ENCODE measurements at regions not wholly inside any gene's neighbourhood (a gene's known extent, or its start where the extent isn't known, plus 50 kb on each side); places are given as distances from the start of the nearest gene placed in this dataset.
A peak's percentile ranks its signal among the peaks of the same experiment; 100 is the strongest.

- no peak for DNase-seq
- Histone ChIP-seq H3K27me3 (ENCODE audit: control insufficient read depth, insufficient read depth, low read length) (peaks cover 2% of the 10 kb centered on the region; the same call in 1 of the 2 replicates), H3K36me3 (replicated peaks; ENCODE audit: control insufficient read depth, insufficient read depth, low read length) (no peaks in the 10 kb centered on the region), H3K4me3 (ENCODE audit: insufficient read depth, low read depth, low read length) (no peak overlapping the region)
Observed at GRCh38 chr7:67453580-67454380, 457.1 kb downstream of the TYW1 start.

- no peak for DNase-seq
- H3K4me3 ChIP-seq (ENCODE audit: insufficient read depth, low read depth, low read length) = no peak overlapping the region
- H3K36me3 ChIP-seq (replicated peaks; ENCODE audit: control insufficient read depth, insufficient read depth, low read length) = no peaks in the 10 kb centered on the region
- H3K27me3 ChIP-seq (ENCODE audit: control insufficient read depth, insufficient read depth, low read length) = peaks cover 2% of the 10 kb centered on the region; the same call in 1 of the 2 replicates
Observed at GRCh38 chr7:67455508-67455907, 458.9 kb downstream of the TYW1 start.

- no peaks in the 10 kb centered on the region for H3K27me3 ChIP-seq (ENCODE audit: control insufficient read depth, insufficient read depth, low read length)
- H3K36me3 ChIP-seq (replicated peaks; ENCODE audit: control insufficient read depth, insufficient read depth, low read length) = no peaks in the 10 kb centered on the region
- no peak overlapping the region for H3K4me3 ChIP-seq (ENCODE audit: insufficient read depth, low read depth, low read length)
- DNase-seq = no peak
Observed at GRCh38 chr7:67462781-67463191, 466.2 kb downstream of the TYW1 start.

GRCh38 chr7:67463316-67463715 is 466.7 kb downstream of the TYW1 start:
- no peak for DNase-seq
- Histone ChIP-seq H3K36me3 (replicated peaks; ENCODE audit: control insufficient read depth, insufficient read depth, low read length) (no peaks in the 10 kb centered on the region), H3K27me3 (ENCODE audit: control insufficient read depth, insufficient read depth, low read length) (no peaks in the 10 kb centered on the region), H3K4me3 (ENCODE audit: insufficient read depth, low read depth, low read length) (no peak overlapping the region)

GRCh38 chr7:67463983-67464382 is 467.4 kb downstream of the TYW1 start:
- Histone ChIP-seq H3K27me3 (ENCODE audit: control insufficient read depth, insufficient read depth, low read length) (no peaks in the 10 kb centered on the region), H3K4me3 (ENCODE audit: insufficient read depth, low read depth, low read length) (no peak overlapping the region), H3K36me3 (replicated peaks; ENCODE audit: control insufficient read depth, insufficient read depth, low read length) (no peaks in the 10 kb centered on the region)
- no peak for DNase-seq

- Histone ChIP-seq H3K4me3 (ENCODE audit: insufficient read depth, low read depth, low read length) (no peak overlapping the region), H3K36me3 (replicated peaks; ENCODE audit: control insufficient read depth, insufficient read depth, low read length) (no peaks in the 10 kb centered on the region), H3K27me3 (ENCODE audit: control insufficient read depth, insufficient read depth, low read length) (no peaks in the 10 kb centered on the region)
- DNase-seq = no peak
Observed at GRCh38 chr7:67466109-67466508, 469.5 kb downstream of the TYW1 start.

GRCh38 chr7:67470256-67470751 is 473.7 kb downstream of the TYW1 start:
- no peaks in the 10 kb centered on the region for H3K36me3 ChIP-seq (replicated peaks; ENCODE audit: control insufficient read depth, insufficient read depth, low read length)
- H3K4me3 ChIP-seq (ENCODE audit: insufficient read depth, low read depth, low read length) = no peak overlapping the region
- no peak for DNase-seq
- H3K27me3 ChIP-seq (ENCODE audit: control insufficient read depth, insufficient read depth, low read length) = no peaks in the 10 kb centered on the region

- Histone ChIP-seq H3K36me3 (replicated peaks; ENCODE audit: control insufficient read depth, insufficient read depth, low read length) (no peaks in the 10 kb centered on the region), H3K27me3 (ENCODE audit: control insufficient read depth, insufficient read depth, low read length) (no peaks in the 10 kb centered on the region), H3K4me3 (ENCODE audit: insufficient read depth, low read depth, low read length) (no peak overlapping the region)
- DNase-seq = no peak
Observed at GRCh38 chr7:67475293-67475692, 478.7 kb downstream of the TYW1 start.

GRCh38 chr7:67478066-67478465 is 481.4 kb downstream of the TYW1 start:
- Histone ChIP-seq H3K4me3 (ENCODE audit: insufficient read depth, low read depth, low read length) (no peak overlapping the region), H3K36me3 (replicated peaks; ENCODE audit: control insufficient read depth, insufficient read depth, low read length) (no peaks in the 10 kb centered on the region), H3K27me3 (ENCODE audit: control insufficient read depth, insufficient read depth, low read length) (no peaks in the 10 kb centered on the region)
- DNase-seq = no peak

GRCh38 chr7:67484244-67484751 is 487.7 kb downstream of the TYW1 start:
- DNase-seq = peak; percentile 70
- no peaks in the 10 kb centered on the region for H3K27me3 ChIP-seq (ENCODE audit: control insufficient read depth, insufficient read depth, low read length)
- H3K4me3 ChIP-seq (ENCODE audit: insufficient read depth, low read depth, low read length) = no peak overlapping the region; the same call in 1 of the 2 replicates
- no peaks in the 10 kb centered on the region for H3K36me3 ChIP-seq (replicated peaks; ENCODE audit: control insufficient read depth, insufficient read depth, low read length)

GRCh38 chr7:67486401-67486800 is 489.8 kb downstream of the TYW1 start:
- Histone ChIP-seq H3K4me3 (ENCODE audit: insufficient read depth, low read depth, low read length) (no peak overlapping the region), H3K27me3 (ENCODE audit: control insufficient read depth, insufficient read depth, low read length) (no peaks in the 10 kb centered on the region), H3K36me3 (replicated peaks; ENCODE audit: control insufficient read depth, insufficient read depth, low read length) (no peaks in the 10 kb centered on the region)
- no peak for DNase-seq

- Histone ChIP-seq H3K27me3 (ENCODE audit: control insufficient read depth, insufficient read depth, low read length) (no peaks in the 10 kb centered on the region), H3K4me3 (ENCODE audit: insufficient read depth, low read depth, low read length) (no peak overlapping the region), H3K36me3 (replicated peaks; ENCODE audit: control insufficient read depth, insufficient read depth, low read length) (no peaks in the 10 kb centered on the region)
- DNase-seq = no peak
Observed at GRCh38 chr7:67487316-67487715, 490.7 kb downstream of the TYW1 start.

GRCh38 chr7:67489881-67490280 is 493.2 kb downstream of the TYW1 start:
- Histone ChIP-seq H3K4me3 (ENCODE audit: insufficient read depth, low read depth, low read length) (no peak overlapping the region), H3K27me3 (ENCODE audit: control insufficient read depth, insufficient read depth, low read length) (no peaks in the 10 kb centered on the region), H3K36me3 (replicated peaks; ENCODE audit: control insufficient read depth, insufficient read depth, low read length) (no peaks in the 10 kb centered on the region)
- DNase-seq = no peak

- H3K36me3 ChIP-seq (replicated peaks; ENCODE audit: control insufficient read depth, insufficient read depth, low read length) = no peaks in the 10 kb centered on the region
- no peak overlapping the region for H3K4me3 ChIP-seq (ENCODE audit: insufficient read depth, low read depth, low read length)
- H3K27me3 ChIP-seq (ENCODE audit: control insufficient read depth, insufficient read depth, low read length) = no peaks in the 10 kb centered on the region
- no peak for DNase-seq
Observed at GRCh38 chr7:67493366-67493765, 496.7 kb downstream of the TYW1 start.

- Histone ChIP-seq H3K36me3 (replicated peaks; ENCODE audit: control insufficient read depth, insufficient read depth, low read length) (no peaks in the 10 kb centered on the region), H3K4me3 (ENCODE audit: insufficient read depth, low read depth, low read length) (no peak overlapping the region), H3K27me3 (ENCODE audit: control insufficient read depth, insufficient read depth, low read length) (no peaks in the 10 kb centered on the region)
- DNase-seq = no peak
Observed at GRCh38 chr7:67496589-67496988, 500.0 kb downstream of the TYW1 start.
